DND-41 (cell line): ENCODE measurements at regions not wholly inside any gene's neighbourhood (a gene's known extent, or its start where the extent isn't known, plus 50 kb on each side); places are given as distances from the start of the nearest gene placed in this dataset.

Source experiments
- ATAC-seq: fragments of 200-7000 bp; cut with Tn5 transposase; 3 replicates; pipeline ENCODE4 v1.9.1; 2021; ENCODE audit warnings: low read depth; ENCODE audit not compliant: insufficient read depth
- DNase-seq: peaks from one replicate; pipeline ENCODE4 v3.0.0-alpha.2; 2020
- H2AFZ ChIP-seq: 2 replicates; pipeline ENCODE4 v1.6.0; 2012; ENCODE audit warnings: low read depth, low read length
- H3K27ac ChIP-seq: 2 replicates; pipeline ENCODE4 v1.5.1; 2012; ENCODE audit warnings: low read length, inconsistent platforms
- H3K27me3 ChIP-seq: fragments of 200-600 bp; sonication (generic); 2 replicates; pipeline ENCODE4 v1.6.0; 2012; ENCODE audit warnings: low read length, mild to moderate bottlenecking, inconsistent platforms; ENCODE audit not compliant: insufficient read depth, poor library complexity
- H3K36me3 ChIP-seq: 2 replicates; pipeline ENCODE4 v1.5.1; 2012; ENCODE audit warnings: low read length, inconsistent platforms; ENCODE audit not compliant: insufficient read depth
- H3K4me1 ChIP-seq: 2 replicates; pipeline ENCODE4 v1.5.1; 2012; ENCODE audit warnings: mild to moderate bottlenecking, low read length; ENCODE audit not compliant: insufficient read depth
- H3K4me2 ChIP-seq: 2 replicates; pipeline ENCODE4 v1.6.0; 2012; ENCODE audit warnings: mild to moderate bottlenecking, moderate library complexity, low read length, inconsistent platforms; ENCODE audit not compliant: insufficient read depth
- H3K4me3 ChIP-seq, 2 experiments: fragments of 200-600 bp in 1 of 2; shearing (Covaris generic) in 1 of 2; 2 replicates each; pipeline ENCODE4 v1.5.1; 2012 to 2016; ENCODE audit warnings: inconsistent platforms in 2 of 2, low read length in 2 of 2, mild to moderate bottlenecking in 2 of 2, low read depth in 1 of 2, moderate library complexity in 1 of 2
- H3K79me2 ChIP-seq: 2 replicates; pipeline ENCODE4 v1.6.0; 2012; ENCODE audit warnings: low read length, inconsistent platforms; ENCODE audit not compliant: insufficient read depth
- H3K9ac ChIP-seq: 2 replicates; pipeline ENCODE4 v1.6.0; 2012; ENCODE audit warnings: low read depth, mild to moderate bottlenecking, inconsistent platforms, low read length, moderate library complexity
- H3K9me3 ChIP-seq: 2 replicates; pipeline ENCODE4 v1.5.1; 2012; ENCODE audit warnings: low read length, moderate library complexity, mild to moderate bottlenecking, inconsistent platforms; ENCODE audit not compliant: insufficient read depth, severe bottlenecking
- H4K20me1 ChIP-seq: 2 replicates; pipeline ENCODE4 v1.6.0; 2012; ENCODE audit warnings: low read length; ENCODE audit not compliant: insufficient read depth
- CTCF ChIP-seq: IDR thresholded peaks from 2 replicates; pipeline ENCODE4 v1.5.1; 2012; ENCODE audit warnings: borderline replicate concordance, low read length, moderate library complexity, mild to moderate bottlenecking; ENCODE audit not compliant: poor library complexity, severe bottlenecking; ENCODE audit errors: extremely low read depth
- EZH2 ChIP-seq: IDR thresholded peaks from 3 replicates; pipeline ENCODE4 v1.6.1; 2012; ENCODE audit warnings: borderline replicate concordance, low read depth, mild to moderate bottlenecking, moderate library complexity, low read length, inconsistent platforms; ENCODE audit not compliant: severe bottlenecking

- Histone ChIP-seq H3K27me3 (no peaks in the 10 kb centered on the region), H3K36me3 (no peaks in the 10 kb centered on the region), H3K9me3 (no peaks in the 10 kb centered on the region), H3K27ac (no peak overlapping the region), H2AFZ (no peak overlapping the region), H3K4me1 (no peaks in the 10 kb centered on the region), H3K4me2 (no peak overlapping the region), H4K20me1 (no peaks in the 10 kb centered on the region), H3K9ac (no peak overlapping the region), H3K79me2 (no peaks in the 10 kb centered on the region), H3K4me3 (no peak overlapping the region)
- ATAC-seq (no peak), DNase-seq (no peak)
- no peak for TF ChIP-seq EZH2
- no peak for TF ChIP-seq CTCF
These were observed 1131.3 kb upstream of the MAP3K7 start for GRCh38 chr6:91718198-91718597.

GRCh38 chr6:91717094-91717493 is 1130.2 kb upstream of the MAP3K7 start:
- no peaks in the 10 kb centered on the region for H3K27me3 ChIP-seq
- no peak overlapping the region for H2AFZ ChIP-seq
- no peaks in the 10 kb centered on the region for H3K9me3 ChIP-seq
- no peak overlapping the region for H3K9ac ChIP-seq
- H3K4me1 ChIP-seq, result no peaks in the 10 kb centered on the region
- no peak overlapping the region for H3K27ac ChIP-seq
- ATAC-seq, result no peak
- H3K79me2 ChIP-seq, result no peaks in the 10 kb centered on the region
- DNase-seq, result no peak
- no peak for TF ChIP-seq CTCF
- no peak for TF ChIP-seq EZH2
- H3K4me3 ChIP-seq, result no peak overlapping the region
- no peaks in the 10 kb centered on the region for H3K36me3 ChIP-seq
- no peak overlapping the region for H3K4me2 ChIP-seq
- H4K20me1 ChIP-seq, result no peaks in the 10 kb centered on the region

- Histone ChIP-seq H3K27ac (no peak overlapping the region), H3K27me3 (no peaks in the 10 kb centered on the region), H3K9me3 (no peaks in the 10 kb centered on the region), H2AFZ (no peak overlapping the region), H3K4me2 (no peak overlapping the region), H3K36me3 (no peaks in the 10 kb centered on the region), H4K20me1 (no peaks in the 10 kb centered on the region), H3K4me3 (no peak overlapping the region), H3K9ac (no peak overlapping the region), H3K79me2 (no peaks in the 10 kb centered on the region), H3K4me1 (no peaks in the 10 kb centered on the region)
- DNase-seq (no peak), ATAC-seq (no peak)
- no peak for TF ChIP-seq EZH2
- no peak for TF ChIP-seq CTCF
These were observed 1129.5 kb upstream of the MAP3K7 start for GRCh38 chr6:91716361-91716760.
